ENCODE measurements at regions not wholly inside any gene's neighbourhood (a gene's known extent, or its start where the extent isn't known, plus 50 kb on each side); places are given as distances from the start of the nearest gene placed in this dataset.
"Not testable (repeated sequence)": the region's sequence is repeated elsewhere in the genome, so short reads cannot be mapped to it uniquely, and the experiment has no call there.

- Histone ChIP-seq H3K9me3 (ENCODE audit: control insufficient read depth, low read depth, low read length) (no peaks in the 10 kb centered on the region), H2AFZ (ENCODE audit: control insufficient read depth, low read length) (no peak overlapping the region), H3K4me1 (ENCODE audit: control insufficient read depth, extremely low read depth, insufficient read depth, low read length) (no peaks in the 10 kb centered on the region), H3K27me3 (ENCODE audit: control insufficient read depth, extremely low read depth, insufficient read depth, low read length) (no peaks in the 10 kb centered on the region), H3K4me3 (ENCODE audit: control insufficient read depth in 2 of 3, extremely low read depth in 1 of 3, insufficient read depth in 2 of 3, low read depth in 1 of 3, low read length in 3 of 3) (no peak overlapping the region), H3K9ac (ENCODE audit: control insufficient read depth, extremely low read depth, insufficient read depth, low read length) (no peak overlapping the region), H3K27ac (ENCODE audit: control insufficient read depth, insufficient read depth, low read length) (no peak overlapping the region), H3K4me2 (ENCODE audit: control insufficient read depth, extremely low read depth, insufficient read depth, low read depth, low read length) (peak overlapping the region; percentile 7), H4K20me1 (ENCODE audit: control insufficient read depth, extremely low read depth, insufficient read depth, low read length) (no peaks in the 10 kb centered on the region), H3K9me1 (ENCODE audit: control insufficient read depth, extremely low read depth, insufficient read depth, low read length) (no peaks in the 10 kb centered on the region), H3K79me2 (ENCODE audit: control insufficient read depth, insufficient read depth, low read length) (no peaks in the 10 kb centered on the region), H3K36me3 (ENCODE audit: control insufficient read depth in 2 of 2, extremely low read depth in 1 of 2, insufficient read depth in 2 of 2, low read length in 2 of 2) (no peaks in the 10 kb centered on the region)
- TF ChIP-seq EZH2 (IDR thresholded peaks at IDR 0.05; ENCODE audit: low read length) = no peak
- TF ChIP-seq, protein P1, sequence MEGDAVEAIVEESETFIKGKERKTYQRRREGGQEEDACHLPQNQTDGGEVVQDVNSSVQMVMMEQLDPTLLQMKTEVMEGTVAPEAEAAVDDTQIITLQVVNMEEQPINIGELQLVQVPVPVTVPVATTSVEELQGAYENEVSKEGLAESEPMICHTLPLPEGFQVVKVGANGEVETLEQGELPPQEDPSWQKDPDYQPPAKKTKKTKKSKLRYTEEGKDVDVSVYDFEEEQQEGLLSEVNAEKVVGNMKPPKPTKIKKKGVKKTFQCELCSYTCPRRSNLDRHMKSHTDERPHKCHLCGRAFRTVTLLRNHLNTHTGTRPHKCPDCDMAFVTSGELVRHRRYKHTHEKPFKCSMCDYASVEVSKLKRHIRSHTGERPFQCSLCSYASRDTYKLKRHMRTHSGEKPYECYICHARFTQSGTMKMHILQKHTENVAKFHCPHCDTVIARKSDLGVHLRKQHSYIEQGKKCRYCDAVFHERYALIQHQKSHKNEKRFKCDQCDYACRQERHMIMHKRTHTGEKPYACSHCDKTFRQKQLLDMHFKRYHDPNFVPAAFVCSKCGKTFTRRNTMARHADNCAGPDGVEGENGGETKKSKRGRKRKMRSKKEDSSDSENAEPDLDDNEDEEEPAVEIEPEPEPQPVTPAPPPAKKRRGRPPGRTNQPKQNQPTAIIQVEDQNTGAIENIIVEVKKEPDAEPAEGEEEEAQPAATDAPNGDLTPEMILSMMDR (optimal IDR thresholded peaks at IDR 0.05 in 1 of 3, IDR thresholded peaks at IDR 0.05 in 1 of 3, conservative IDR thresholded peaks at IDR 0.05 in 1 of 3; ENCODE audit: extremely low read depth in 1 of 3, insufficient read depth in 2 of 3, low read length in 3 of 3) = no peak
- dilution Hi-C loops (cut with MboI; ENCODE audit: extremely low pct_ligation_motif_present, low sequenced_read_pairs) = no loop called here
- DNase-seq (ENCODE audit: low read depth, low spot score) = no peak
- no peak for FAIRE-seq
These were observed 76.0 kb downstream of the P2RY1 start for GRCh38 chr3:152910966-152911365.

DNA sequence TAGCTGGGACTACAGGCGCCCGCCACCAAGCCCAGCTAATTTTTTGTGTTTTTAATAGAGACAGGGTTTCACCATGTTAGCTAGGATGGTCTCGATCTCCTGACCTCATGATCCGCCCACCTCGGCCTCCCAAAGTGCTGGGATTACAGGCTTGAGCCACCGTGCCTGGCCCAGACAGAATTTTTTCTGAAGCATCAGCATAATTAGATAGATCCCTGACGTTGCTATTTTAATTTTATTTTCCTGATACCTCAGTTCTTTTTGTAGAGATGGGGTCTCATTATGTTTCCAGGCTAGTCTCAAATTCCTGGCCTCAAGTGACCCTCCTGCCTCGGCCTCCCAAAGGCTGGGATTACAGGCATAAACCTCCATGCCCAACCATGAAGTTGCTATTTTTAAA lies 79.8 kb downstream of the P2RY1 start:
- H3K4me1 ChIP-seq (ENCODE audit: control insufficient read depth, extremely low read depth, insufficient read depth, low read length); FAIRE-seq; dilution Hi-C loops (cut with MboI; ENCODE audit: extremely low pct_ligation_motif_present, low sequenced_read_pairs): not testable (repeated sequence)

GRCh38 chr3:152915695-152916094 lies 80.8 kb downstream of the P2RY1 start:
- no peaks in the 10 kb centered on the region for H3K9me1 ChIP-seq (ENCODE audit: control insufficient read depth, extremely low read depth, insufficient read depth, low read length)
- H3K27me3 ChIP-seq (ENCODE audit: control insufficient read depth, extremely low read depth, insufficient read depth, low read length) = no peaks in the 10 kb centered on the region
- H3K4me3 ChIP-seq (ENCODE audit: control insufficient read depth in 2 of 3, extremely low read depth in 1 of 3, insufficient read depth in 2 of 3, low read depth in 1 of 3, low read length in 3 of 3) = no peak overlapping the region
- no peaks in the 10 kb centered on the region for H3K4me1 ChIP-seq (ENCODE audit: control insufficient read depth, extremely low read depth, insufficient read depth, low read length)
- no peaks in the 10 kb centered on the region for H3K36me3 ChIP-seq (ENCODE audit: control insufficient read depth in 2 of 2, extremely low read depth in 1 of 2, insufficient read depth in 2 of 2, low read length in 2 of 2)
- no peaks in the 10 kb centered on the region for H4K20me1 ChIP-seq (ENCODE audit: control insufficient read depth, extremely low read depth, insufficient read depth, low read length)
- FAIRE-seq (no peak), DNase-seq (ENCODE audit: low read depth, low spot score) (no peak)
- H2AFZ ChIP-seq (ENCODE audit: control insufficient read depth, low read length) = no peak overlapping the region
- no peak overlapping the region for H3K4me2 ChIP-seq (ENCODE audit: control insufficient read depth, extremely low read depth, insufficient read depth, low read depth, low read length)
- dilution Hi-C loops (cut with MboI; ENCODE audit: extremely low pct_ligation_motif_present, low sequenced_read_pairs) = no loop called here
- no peak overlapping the region for H3K27ac ChIP-seq (ENCODE audit: control insufficient read depth, insufficient read depth, low read length)
- no peaks in the 10 kb centered on the region for H3K9me3 ChIP-seq (ENCODE audit: control insufficient read depth, low read depth, low read length)
- no peak for TF ChIP-seq EZH2 (IDR thresholded peaks at IDR 0.05; ENCODE audit: low read length)
- TF ChIP-seq, protein P1 (optimal IDR thresholded peaks at IDR 0.05 in 1 of 3, IDR thresholded peaks at IDR 0.05 in 1 of 3, conservative IDR thresholded peaks at IDR 0.05 in 1 of 3; ENCODE audit: extremely low read depth in 1 of 3, insufficient read depth in 2 of 3, low read length in 3 of 3) = no peak
- H3K9ac ChIP-seq (ENCODE audit: control insufficient read depth, extremely low read depth, insufficient read depth, low read length) = no peak overlapping the region
- no peaks in the 10 kb centered on the region for H3K79me2 ChIP-seq (ENCODE audit: control insufficient read depth, insufficient read depth, low read length)

More for the DNA sequence above, 79.8 kb downstream of the P2RY1 start:
- not testable (repeated sequence) for H3K9ac ChIP-seq (ENCODE audit: control insufficient read depth, extremely low read depth, insufficient read depth, low read length); H4K20me1 ChIP-seq (ENCODE audit: control insufficient read depth, extremely low read depth, insufficient read depth, low read length); H3K4me2 ChIP-seq (ENCODE audit: control insufficient read depth, extremely low read depth, insufficient read depth, low read depth, low read length); H3K79me2 ChIP-seq (ENCODE audit: control insufficient read depth, insufficient read depth, low read length); H3K27me3 ChIP-seq (ENCODE audit: control insufficient read depth, extremely low read depth, insufficient read depth, low read length); H3K4me3 ChIP-seq (ENCODE audit: control insufficient read depth in 2 of 3, extremely low read depth in 1 of 3, insufficient read depth in 2 of 3, low read depth in 1 of 3, low read length in 3 of 3); H3K36me3 ChIP-seq (ENCODE audit: control insufficient read depth in 2 of 2, extremely low read depth in 1 of 2, insufficient read depth in 2 of 2, low read length in 2 of 2); H3K9me1 ChIP-seq (ENCODE audit: control insufficient read depth, extremely low read depth, insufficient read depth, low read length); H3K27ac ChIP-seq (ENCODE audit: control insufficient read depth, insufficient read depth, low read length); DNase-seq (ENCODE audit: low read depth, low spot score); H2AFZ ChIP-seq (ENCODE audit: control insufficient read depth, low read length); H3K9me3 ChIP-seq (ENCODE audit: control insufficient read depth, low read depth, low read length)
